ENCODE measurements at regions not wholly inside any gene's neighbourhood (a gene's known extent, or its start where the extent isn't known, plus 50 kb on each side); places are given as distances from the start of the nearest gene placed in this dataset.

DNA sequence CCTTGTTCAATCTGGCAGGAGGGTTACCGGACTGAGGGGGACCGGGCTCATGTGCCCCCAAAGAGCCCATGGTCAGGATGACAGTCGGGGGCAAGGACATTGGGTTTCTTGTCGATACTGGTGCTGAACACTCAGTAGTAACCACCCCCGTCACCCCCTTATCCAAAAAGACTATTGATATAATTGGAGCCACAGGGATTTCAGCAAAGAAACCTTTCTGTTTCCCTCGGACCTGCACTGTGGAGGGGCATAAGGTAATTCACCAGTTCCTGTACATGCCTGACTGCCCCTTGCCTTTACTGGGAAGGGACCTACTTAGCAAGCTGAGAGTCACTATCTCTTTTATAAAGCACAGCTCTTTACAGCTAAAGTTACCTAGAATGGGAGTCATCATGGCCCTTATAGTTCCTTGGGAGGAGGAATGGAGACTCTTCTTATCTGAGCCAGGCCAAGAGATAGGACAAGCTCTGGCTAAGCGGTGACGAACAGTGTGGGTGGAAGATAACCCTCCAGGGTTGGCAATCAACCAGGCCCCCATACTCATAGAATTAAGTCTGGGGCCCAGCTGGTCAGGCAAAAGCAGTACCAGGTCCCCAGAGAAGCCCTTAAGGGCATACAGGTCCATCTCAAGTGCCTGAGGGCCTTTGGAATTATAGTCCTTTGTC is 603.7 kb downstream of the UQCRFS1 start:
- DNase-seq (ENCODE audit: extremely low spot score) = no peak
- ChIA-PET POLR2A (interaction anchor here (0.6 kb wide), 1 partner anchor 154 kb away, joined by 3 read pairs; no protein-coding TSS in a partner anchor), CTCF (no interaction called here)
- TF ChIP-seq SP1 (IDR thresholded peaks at IDR 0.05) (no peak), FOXK2 (IDR thresholded peaks at IDR 0.05) (no peak), LEF1 (IDR thresholded peaks at IDR 0.05; ENCODE audit: borderline replicate concordance) (no peak), CTBP1 (IDR thresholded peaks at IDR 0.05; ENCODE audit: borderline replicate concordance) (no peak), FOXA1 (IDR thresholded peaks at IDR 0.05) (no peak), BHLHE40 (IDR thresholded peaks at IDR 0.05; ENCODE audit: borderline replicate concordance) (no peak), NFRKB (IDR thresholded peaks at IDR 0.05) (no peak), TARDBP (IDR thresholded peaks at IDR 0.05) (no peak), ZNF384 (IDR thresholded peaks at IDR 0.05) (no peak), L3MBTL2 (conservative IDR thresholded peaks at IDR 0.05) (no peak), ARNT (IDR thresholded peaks at IDR 0.05) (no peak), ELF4 (IDR thresholded peaks at IDR 0.05) (no peak)
- TF ChIP-seq, protein P1, sequence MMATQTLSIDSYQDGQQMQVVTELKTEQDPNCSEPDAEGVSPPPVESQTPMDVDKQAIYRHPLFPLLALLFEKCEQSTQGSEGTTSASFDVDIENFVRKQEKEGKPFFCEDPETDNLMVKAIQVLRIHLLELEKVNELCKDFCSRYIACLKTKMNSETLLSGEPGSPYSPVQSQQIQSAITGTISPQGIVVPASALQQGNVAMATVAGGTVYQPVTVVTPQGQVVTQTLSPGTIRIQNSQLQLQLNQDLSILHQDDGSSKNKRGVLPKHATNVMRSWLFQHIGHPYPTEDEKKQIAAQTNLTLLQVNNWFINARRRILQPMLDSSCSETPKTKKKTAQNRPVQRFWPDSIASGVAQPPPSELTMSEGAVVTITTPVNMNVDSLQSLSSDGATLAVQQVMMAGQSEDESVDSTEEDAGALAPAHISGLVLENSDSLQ (IDR thresholded peaks at IDR 0.05) = no peak

DNA sequence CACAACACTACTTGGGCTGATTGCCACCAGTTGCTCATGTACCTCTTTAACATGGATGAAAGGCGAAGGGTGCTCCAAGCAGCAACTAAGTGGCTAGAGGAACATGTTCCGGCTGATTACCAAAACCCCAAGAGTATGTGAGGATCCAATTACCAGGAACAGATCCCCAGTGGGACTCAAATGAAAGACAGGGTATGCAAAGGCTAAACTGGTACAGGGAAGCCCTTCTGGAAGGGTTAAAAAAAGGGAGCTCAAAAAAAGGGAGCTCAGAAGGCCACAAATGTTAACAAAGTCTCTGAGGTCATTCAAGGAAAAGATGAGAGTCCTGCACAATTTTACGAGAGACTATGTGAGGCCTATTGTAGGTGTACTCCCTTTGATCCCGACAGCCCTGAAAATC is 604.7 kb downstream of the UQCRFS1 start:
- CTCF ChIA-PET = no interaction called here
- TF ChIP-seq, protein P1 (IDR thresholded peaks at IDR 0.05) = no peak
- TF ChIP-seq FOXA1 (IDR thresholded peaks at IDR 0.05) (no peak), SP1 (IDR thresholded peaks at IDR 0.05) (no peak), FOXK2 (IDR thresholded peaks at IDR 0.05) (no peak)
- POLR2A ChIA-PET = no interaction called here

DNA sequence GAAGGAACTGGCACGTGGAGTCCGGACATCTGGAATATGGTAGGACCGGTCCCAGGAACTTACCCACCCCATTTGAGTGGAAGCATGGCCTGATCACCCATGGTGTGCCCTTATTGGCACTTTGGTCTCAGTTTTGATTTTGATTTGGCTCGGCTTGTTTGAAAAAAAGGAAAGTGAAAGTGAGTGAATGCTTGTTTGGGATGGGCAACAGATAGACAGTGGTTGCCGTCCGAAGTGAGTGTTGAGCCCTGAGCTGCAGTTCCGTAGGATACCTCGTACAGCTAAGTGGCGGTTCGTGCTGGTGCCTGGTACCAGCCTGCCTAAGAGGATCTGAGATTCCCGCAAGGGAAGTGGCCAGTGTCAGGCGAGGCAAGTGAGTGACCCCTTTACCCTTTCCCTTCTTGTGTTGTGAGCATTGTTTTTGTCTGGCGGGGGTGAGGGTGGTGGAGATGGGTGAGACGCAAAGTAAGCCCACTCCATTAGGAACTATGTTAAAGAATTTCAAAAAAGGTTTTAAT is 605.8 kb downstream of the UQCRFS1 start:
- POLR2A ChIA-PET = no interaction called here
- TF ChIP-seq BHLHE40 (IDR thresholded peaks at IDR 0.05; ENCODE audit: borderline replicate concordance) (no peak), L3MBTL2 (conservative IDR thresholded peaks at IDR 0.05) (no peak), NFRKB (IDR thresholded peaks at IDR 0.05) (no peak), LEF1 (IDR thresholded peaks at IDR 0.05; ENCODE audit: borderline replicate concordance) (no peak), ARNT (IDR thresholded peaks at IDR 0.05) (no peak), SP1 (IDR thresholded peaks at IDR 0.05) (no peak), FOXA1 (IDR thresholded peaks at IDR 0.05) (no peak), SUZ12 (IDR thresholded peaks at IDR 0.05) (no peak), FOXM1 (IDR thresholded peaks at IDR 0.05; ENCODE audit: borderline replicate concordance) (no peak), ELF4 (IDR thresholded peaks at IDR 0.05) (no peak), FOXK2 (IDR thresholded peaks at IDR 0.05) (no peak), HDGF (IDR thresholded peaks at IDR 0.05; ENCODE audit: borderline replicate concordance) (no peak), TARDBP (IDR thresholded peaks at IDR 0.05) (no peak), CTBP1 (IDR thresholded peaks at IDR 0.05; ENCODE audit: borderline replicate concordance) (no peak), ZNF384 (IDR thresholded peaks at IDR 0.05) (no peak)
- TF ChIP-seq, protein P1 (IDR thresholded peaks at IDR 0.05) = no peak
- no peak for DNase-seq (ENCODE audit: extremely low spot score)
- CTCF ChIA-PET = no interaction called here

More for the DNA sequence above, 604.7 kb downstream of the UQCRFS1 start:
- no peak for DNase-seq (ENCODE audit: extremely low spot score)

DNA sequence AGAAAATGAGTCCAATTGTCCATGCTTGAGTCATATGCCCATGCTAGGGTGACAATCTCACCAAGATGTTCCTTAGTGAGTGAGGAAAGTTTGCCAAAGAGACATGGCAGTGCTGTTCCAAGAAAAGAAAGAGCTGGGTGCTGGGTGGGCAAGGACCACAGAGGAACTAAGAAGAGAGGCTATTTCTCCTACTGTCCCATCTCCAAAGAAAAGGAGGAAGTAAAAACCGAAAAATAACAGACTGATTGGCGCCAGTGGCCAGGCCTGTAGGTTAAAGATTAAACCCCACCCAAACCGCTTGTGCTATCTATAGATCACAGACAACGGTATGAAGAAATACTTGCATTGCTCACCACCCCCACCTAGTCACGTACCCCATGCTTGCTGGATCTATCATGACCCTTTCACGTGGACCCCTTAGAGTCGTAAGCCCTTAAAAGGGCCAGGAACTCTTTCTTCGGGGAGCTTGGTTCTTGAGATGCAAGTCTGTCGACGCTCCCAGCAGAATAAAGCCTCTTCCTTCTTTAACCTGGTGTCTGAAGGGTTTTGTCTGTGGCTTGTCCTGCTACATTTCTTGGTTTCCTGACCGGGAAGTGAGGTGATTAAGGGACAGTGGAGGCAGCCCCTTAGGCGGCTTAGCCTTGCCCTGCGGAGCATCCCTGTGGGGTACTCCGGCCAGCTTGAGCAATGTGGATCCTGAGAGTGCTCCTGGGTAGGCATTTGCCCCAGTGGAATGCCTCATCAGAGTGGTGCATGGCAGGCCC is 606.5 kb downstream of the UQCRFS1 start:
- ChIA-PET POLR2A (no interaction called here), CTCF (no interaction called here)
- no peak for DNase-seq (ENCODE audit: extremely low spot score)
- TF ChIP-seq ZNF384 (IDR thresholded peaks at IDR 0.05) (no peak), SP1 (IDR thresholded peaks at IDR 0.05) (no peak), FOXM1 (IDR thresholded peaks at IDR 0.05; ENCODE audit: borderline replicate concordance) (no peak), NFRKB (IDR thresholded peaks at IDR 0.05) (no peak), L3MBTL2 (conservative IDR thresholded peaks at IDR 0.05) (no peak)
- TF ChIP-seq, protein P1 (IDR thresholded peaks at IDR 0.05) = no peak

DNA sequence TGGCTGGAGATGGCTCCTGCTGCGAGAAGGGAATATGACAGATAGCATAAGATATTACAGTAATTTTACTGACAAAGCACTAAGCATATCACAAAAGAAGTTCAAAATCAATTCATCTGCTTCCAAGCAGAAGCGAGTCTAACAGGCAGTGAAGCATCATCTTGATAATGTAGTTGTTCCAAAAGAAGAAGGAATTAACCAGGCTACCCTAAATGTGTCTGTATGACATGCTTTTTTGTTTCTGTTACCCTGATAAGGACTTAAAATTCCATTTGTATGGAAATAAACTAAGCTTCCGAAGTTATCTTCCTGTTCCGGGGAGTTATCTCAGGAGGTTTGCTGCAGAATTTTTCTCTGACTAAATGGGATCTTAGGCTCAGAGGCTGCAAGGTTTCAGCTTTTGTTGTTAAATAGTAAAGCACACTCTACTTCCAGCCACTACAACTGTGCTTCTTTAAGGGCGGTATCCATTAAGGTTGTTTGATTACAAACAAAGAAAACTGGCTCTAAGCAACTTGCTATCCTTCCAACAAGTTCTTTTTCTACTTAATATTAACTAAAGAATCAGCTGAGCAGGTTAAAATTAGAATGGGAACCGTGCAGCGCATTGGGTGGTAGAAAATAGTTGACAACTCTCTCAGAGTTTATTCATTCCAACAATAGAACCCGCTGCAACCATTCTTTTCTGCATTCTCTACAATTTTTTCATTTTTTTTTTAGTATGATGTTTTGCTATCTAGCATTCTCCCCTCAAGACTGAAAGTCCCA is 607.3 kb downstream of the UQCRFS1 start:
- TF ChIP-seq SP1 (IDR thresholded peaks at IDR 0.05) = no peak
- DNase-seq (ENCODE audit: extremely low spot score) = no peak
- ChIA-PET CTCF (no interaction called here), POLR2A (no interaction called here)
